Stimulated activated CD8-positive, alpha-beta memory T cell treated with anti-CD3 and anti-CD28 coated beads, Interleukin-15, amount 100 ng/mL, for 4 hours (primary cell): ENCODE measurements at regions not wholly inside any gene's neighbourhood (a gene's known extent, or its start where the extent isn't known, plus 50 kb on each side); places are given as distances from the start of the nearest gene placed in this dataset.
"Not testable (repeated sequence)": the region's sequence is repeated elsewhere in the genome, so short reads cannot be mapped to it uniquely, and the experiment has no call there.

Source experiments
- DNase-seq, 2 donors: peaks; one replicate each; pipeline ENCODE4 v3.0.0-alpha.2; 2020; ENCODE audit warnings: low read depth in 2 of 2

DNA sequence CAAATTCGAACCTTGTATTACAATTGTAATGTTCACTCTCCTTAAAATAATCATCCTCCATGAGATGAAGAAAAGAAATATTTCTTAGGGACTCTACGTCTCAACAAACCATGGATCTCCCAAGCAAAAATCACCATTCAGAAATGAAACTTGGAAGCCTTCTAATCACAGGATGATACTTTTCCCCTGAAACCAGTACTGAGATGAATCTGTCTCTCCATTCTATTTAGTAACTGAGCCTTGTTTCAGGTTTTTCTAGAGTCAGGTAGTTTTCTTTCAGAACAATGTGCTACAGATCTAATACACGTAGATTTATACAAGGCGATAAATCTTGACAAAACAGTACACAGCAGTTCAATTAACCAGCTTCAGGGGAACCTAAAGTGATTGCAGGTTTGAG lies 660.1 kb upstream of the CBLB start:
- DNase-seq, result no peak

DNA sequence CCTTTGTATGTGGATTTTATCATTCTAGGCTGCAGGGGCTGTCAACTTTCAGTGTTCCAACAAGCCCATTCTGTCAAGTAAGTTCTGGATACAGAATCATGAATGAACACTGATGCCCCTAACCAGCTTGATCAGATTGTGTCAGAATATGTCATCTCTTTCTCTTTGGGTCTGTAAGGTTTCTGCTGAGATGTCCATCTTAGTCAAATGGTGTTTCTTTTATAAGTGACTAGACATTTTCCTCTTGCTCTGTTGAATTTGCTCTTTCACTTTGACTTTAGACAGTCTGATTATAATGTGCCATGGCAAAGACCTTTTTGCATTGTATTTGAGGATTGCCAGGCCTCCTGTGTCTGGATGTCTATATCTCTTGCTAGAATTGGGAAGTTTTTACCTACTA lies 660.9 kb upstream of the CBLB start:
- DNase-seq, result no peak

DNA sequence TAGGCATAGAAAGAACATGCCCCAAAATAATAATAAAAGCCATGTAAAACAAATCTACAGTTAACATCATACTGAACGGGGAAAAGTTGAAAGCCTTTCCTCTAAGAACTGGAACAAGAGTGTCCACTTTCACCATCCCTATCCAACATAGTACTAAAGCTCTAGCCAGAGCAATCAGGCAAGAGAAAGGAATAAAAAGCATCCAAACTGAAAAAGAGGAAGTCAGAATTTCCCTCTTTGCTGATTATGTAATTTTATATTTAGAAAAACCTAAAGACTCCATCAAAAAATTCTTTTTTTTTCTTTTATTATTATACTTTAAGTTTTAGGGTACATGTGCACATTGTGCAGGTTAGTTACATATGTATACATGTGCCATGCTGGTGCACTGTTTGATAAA lies 661.6 kb upstream of the CBLB start:
- no peak for DNase-seq

DNA sequence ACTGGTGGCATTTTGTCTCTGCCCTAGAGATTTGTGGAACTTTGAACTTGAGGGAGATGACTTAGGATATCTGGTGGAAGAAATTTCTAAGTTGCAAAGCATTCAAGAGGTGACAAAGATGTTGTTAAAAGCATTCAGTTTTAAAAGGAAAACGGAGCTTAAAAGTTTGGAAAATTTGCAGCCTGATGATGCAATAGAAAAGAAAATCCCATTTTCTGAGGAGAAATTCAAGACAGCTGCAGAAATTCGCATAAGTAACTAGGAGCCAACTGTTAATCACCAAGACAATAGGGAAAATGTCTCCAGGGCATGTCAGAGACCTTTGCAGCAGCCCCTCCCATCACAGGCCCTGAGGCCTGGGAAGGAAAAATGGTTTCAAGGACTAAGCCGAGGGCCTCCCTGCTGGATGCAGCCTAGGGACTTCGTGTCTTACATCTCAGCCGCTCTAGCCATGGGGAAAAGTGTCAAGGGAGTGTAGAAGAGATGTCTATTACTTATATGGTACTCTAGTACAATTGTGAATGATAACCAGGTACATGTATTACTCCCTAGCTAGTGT lies 663.0 kb upstream of the CBLB start:
- DNase-seq, result not testable (repeated sequence)

DNA sequence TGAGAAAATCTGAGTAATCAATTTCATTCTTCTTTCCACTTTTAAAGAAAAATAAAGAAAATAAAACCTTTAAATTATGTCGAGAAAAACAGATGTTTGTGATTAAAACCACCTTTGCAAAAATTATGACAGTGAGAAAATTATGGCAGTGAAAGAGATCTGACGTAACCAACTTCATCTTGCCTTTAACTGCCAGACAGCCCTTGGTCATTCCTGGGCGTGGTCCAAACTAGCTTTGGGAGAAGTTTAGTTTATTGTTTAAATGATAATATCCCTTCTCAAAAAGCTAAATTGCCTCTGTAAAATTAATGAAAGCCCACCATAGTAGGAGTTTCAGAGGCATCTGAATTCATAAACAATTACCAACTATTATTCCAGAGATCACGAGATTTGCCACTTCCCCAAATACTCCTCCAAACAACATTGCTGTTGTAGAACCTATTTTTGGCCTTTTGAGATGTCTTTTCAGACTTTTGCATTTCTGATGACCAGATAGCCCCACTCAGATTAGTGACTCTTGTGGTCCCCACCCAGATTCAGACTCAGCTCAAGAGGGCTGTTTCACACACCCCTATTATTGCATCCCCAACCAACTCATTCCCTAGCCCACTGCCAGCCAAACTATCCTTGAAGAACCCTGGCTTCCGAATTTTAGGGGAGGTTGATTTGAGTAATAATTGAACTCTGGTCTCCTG lies 664.4 kb upstream of the CBLB start:
- no peak for DNase-seq

DNA sequence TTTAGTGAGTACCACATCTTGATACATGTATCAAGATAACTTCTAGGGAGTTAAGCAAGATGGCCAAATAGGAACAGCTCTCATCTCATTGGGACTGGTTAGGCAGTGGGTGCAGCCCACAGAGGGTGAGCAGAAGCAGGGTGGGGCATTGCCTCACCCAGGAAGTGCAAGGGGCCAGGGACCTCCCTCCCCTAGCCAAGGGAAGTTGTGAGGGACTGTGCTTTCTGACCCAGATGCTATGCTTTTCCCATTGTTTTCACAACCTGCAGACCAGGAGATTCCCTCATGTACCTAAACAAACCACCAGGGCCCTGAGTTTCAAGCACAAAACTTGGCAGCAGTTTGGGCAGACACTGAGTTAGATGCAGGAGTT lies 665.0 kb upstream of the CBLB start:
- DNase-seq, result no peak

DNA sequence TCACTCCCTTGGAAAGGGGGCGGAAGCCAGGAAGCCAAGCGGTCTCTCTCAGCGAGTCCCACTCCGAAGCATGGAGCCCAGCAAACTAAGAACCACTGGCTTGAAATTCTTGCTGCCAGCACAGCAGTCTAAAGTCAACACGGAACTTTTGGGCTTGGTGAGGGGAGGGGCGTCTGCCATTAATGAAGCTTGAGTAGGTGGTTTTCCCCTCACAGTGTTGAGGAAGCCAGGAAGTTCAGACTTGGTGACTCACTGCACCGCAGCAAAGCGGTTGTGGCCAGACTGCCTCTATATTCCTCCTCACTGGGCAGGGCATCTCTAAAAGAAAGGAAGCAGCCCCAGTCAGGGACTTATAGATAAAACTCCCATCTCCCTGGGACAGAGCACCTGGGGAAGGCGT lies 665.4 kb upstream of the CBLB start:
- DNase-seq, result peak; percentile 20 to 46

DNA sequence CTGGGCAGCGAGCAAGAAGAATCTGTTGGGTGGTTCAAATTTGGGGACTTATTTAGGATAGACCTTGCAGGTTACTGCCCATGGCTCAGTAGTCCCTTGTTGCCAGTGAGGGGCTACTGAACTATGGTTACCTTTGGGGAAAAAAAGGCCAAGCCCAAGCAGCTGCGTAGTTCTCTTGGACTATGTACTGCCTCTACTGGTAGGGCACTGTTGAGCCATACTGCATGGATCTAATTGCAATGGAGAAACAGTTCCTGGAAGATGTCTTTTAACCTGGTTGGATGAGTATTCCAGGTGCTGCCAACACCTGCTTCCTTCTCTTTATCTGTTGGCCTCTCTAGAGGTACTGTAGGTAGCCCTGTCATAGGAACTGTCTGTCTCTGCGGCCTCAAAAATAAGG lies 671.9 kb upstream of the CBLB start:
- DNase-seq, result no peak

DNA sequence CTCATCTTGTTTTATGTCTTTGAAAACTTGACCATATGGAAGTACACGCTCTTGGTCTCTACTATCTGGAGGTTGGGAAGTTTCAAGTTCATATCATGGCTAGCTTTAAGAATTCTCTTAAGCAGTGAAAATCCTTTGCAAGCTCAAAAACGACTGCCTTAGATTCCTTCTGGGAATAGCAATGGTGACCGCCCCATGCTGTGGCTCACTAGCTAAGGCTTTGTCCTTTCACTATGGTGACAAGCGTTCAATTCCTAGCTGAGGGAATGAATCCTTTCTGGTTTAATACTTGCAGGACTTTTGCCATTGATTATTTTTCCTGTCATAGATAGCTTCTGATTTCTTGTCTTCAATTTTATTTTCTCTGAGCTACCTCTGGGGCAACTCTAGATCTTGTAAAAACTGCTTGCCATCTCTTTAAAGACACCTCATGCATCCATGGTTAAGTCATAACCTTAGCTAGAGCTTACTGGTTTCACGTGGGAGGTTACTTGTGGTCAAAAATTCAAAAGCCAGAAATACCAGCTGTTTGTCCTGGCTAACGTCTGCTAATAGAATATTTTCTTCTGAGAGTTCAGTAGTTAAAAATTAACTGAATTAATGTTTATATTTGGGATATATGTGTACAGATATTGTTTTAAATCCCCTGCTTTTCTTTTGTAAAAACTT lies 673.4 kb upstream of the CBLB start:
- no peak for DNase-seq

DNA sequence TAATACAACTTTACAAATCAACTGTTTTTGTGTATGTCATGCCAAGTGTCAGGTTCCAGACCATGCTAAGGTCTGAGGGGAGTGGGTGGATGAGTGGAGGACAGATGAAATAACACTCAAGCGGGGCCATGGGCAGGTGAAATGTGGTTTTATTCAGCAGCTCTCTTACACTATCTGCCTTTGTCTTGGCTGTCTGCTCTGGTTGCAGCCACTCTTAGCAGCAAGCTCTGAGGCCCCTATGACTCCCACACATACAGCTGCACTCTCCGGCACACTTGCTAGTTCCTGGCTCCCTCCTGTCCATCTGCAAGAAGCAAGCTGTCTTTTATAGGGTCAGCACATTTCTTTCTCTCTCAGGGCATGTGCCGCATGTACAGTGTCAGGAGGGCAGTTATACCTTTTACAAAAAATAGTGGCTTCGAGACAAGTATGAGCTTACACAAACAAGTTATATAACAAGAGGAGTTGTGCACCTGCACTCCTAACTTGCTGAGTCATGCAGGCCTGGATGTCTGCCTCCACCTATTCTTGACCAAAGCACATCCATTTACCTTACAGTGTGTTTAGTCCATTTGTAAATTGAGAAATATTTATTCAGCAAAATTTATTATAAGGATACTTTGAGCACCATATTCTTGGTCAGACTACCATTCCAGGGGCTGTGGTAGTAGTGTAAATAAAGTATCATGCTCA lies 683.7 kb upstream of the CBLB start:
- DNase-seq, result no peak

DNA sequence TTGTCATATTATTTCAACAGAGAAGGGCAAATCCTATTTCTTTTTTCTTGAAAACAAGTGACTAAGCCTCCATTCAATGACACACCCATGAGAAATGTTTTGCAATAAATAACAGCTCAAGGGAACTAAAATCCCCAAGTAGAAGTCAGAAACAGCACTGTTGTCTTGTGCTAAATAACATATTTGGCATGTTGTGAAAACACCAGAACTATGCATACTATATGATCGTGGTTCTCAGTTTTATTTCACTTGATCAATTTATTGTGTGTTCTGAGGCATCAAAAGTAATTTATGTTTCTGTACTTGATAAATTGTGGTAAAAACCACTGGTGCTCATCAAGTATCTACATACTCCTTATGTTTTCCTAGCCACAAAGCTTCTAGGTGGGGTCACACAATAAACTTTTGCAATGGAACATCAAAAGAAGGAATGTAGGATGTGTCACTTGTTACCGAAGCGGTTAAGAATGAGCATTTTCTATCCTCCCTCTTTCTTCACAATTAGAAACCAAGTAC lies 691.7 kb upstream of the CBLB start:
- no peak for DNase-seq

DNA sequence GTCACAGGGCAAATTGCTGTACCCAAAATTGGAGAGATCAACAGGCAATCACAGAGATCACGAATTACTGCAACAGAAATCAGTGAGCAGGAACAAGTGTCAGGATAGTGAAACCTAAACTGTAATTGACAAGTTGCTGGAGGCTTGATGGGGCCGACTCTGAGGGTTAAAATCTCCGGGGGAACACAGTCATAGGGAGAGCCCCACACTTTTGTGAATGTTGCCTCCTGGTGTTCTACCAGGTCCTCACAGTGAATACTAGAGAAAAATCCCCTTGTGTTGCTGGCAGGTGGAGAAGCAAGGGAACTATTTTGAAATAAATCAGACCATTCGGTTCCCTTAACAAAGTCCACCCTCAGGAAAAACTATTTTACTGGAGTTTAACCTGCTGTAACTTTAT lies 697.5 kb upstream of the CBLB start:
- DNase-seq, result no peak

DNA sequence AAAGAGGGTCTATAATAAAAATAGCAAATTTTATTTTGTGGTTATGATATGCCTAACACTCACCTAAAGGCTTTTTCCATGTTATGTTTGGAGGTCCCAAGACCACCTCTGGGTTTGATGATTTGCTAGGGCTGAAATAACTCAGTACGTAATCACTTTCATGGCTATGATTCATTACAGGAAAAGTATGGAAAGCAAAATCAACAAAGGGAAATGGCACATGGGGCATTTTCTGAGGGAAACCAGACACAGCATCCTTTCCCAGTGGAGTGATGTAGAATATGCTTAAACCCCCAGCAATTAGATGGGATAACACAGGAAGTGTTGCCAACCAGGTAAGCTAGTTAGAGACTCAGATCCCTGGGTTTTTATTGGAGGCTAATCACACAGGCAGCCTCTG lies 701.6 kb upstream of the CBLB start:
- DNase-seq, result no peak

DNA sequence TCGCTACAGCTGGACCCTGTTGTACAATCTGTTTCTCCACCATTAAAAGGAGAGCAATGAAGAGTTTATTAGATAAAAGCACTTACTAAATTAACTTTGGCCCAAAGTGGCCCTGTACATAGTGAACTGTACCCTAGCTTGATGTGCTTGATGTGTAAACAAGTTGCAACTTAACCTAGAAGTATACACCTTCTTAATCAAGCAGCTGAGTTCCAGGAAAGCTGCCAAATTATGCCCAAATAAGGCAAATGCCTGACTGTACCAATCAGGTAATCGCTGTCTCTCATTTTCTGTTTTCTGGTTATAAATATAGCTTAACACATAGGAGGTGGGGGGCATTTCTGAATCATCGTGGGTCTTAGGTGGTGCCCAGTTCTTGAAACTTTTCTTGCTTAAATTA lies 704.8 kb upstream of the CBLB start:
- DNase-seq, result no peak

DNA sequence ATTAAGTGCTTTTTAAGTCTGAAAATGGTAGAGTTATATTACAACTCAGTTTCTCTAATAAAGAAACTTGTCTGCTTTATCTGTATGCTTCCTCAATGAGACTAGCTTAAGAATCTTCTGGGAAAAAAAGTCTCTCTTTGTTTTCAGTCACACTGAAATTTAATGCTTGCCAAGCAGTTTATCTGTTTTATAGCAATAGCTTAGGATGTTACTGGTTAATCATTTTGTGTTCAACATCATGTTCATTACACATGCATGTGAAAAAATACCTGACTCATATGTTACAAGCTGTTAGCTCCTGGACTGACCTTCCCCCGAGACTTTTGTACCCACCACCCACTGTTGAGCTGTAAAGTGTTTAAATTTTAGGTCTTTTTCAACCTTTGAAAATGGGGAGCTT lies 706.2 kb upstream of the CBLB start:
- DNase-seq, result no peak

DNA sequence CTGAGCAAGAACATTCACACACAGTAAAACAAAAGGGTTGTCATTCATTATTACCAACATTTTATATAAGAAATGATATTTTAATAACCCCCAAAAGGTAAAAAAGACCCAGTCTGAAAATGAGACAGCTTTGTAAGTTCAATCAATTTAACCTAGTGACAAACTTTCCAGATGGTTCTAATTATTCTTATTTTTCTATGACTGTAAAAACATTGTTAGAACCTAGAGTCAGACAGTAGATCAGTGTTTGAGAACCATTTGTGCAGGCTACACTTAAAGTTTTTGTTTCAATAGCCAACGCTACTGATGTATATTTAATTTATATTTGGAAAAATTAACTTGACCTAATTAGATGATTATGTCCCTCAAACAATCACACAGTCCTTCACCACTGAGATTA lies 708.4 kb upstream of the CBLB start:
- DNase-seq, result no peak

DNA sequence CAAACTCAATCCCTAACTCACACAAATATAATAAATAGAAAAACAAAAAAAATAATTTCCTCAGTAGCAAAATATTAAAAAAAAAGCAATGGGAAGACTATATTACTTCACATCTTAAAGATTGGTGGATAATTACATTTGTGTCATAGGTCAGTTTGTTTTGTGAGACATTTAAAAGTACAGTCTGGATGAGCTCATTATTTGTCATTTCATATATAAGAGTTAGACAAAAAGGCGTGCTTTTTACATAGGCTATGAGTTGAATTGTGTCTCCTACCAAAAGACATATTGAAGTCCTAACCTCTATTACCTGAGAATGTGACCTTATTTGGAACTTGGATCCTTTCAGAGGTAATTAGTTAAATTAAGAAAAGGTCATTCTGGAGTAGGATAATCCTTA lies 710.1 kb upstream of the CBLB start:
- DNase-seq, result no peak

DNA sequence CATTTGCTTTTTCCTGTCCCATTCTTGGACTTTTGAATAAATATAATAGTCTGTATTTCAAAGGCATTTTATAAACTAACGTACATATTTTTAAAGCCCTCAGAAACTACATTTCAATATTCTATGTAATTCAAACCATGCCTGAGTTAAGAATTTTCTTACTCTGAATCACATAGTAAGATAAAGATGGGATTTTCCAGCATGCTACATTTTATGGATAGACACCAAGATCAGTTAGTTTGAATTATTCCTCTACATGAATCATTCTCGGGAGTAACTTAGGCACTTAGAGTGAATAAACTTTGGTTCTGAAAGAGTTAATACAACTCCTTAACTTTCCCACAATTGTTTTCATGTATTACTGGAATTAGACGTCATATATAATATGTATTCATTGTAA lies 713.3 kb upstream of the CBLB start:
- DNase-seq, result no peak

DNA sequence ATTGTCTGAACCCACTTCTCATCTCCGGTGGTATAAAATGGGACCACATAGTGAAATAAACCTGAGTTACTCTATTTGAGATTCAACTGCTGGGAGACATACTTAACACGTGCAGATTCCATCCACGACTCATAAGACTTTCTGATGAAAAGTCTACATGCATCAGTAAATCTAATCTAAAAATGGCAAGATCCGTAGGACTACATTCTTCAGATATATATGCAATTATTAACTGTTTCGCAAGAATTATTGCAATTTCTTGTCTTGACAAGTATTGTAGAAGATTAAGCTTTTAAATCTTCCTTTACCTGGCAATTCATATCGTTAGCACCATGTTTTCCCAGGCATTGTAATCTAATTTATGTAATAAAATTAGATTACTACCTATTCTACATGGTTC lies 718.7 kb upstream of the CBLB start:
- DNase-seq, result no peak

DNA sequence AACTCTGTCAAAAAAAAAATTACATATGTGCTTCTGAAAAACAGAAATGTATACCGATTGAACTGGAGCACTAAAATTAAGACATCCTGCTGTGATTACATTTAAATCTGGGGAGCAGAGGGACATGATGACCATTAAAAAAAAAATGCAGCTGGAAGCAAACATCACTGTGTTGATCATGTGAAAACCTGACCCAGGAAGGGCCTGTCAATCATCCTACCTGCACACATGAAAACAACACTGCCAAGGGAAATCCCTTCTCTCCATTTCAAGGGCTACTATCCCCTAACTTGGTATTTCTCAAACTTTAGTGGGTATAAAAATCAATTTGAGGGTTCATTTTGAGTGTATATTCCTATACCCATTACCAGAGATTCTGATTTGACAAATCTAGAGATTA lies 719.9 kb upstream of the CBLB start:
- no peak for DNase-seq

DNA sequence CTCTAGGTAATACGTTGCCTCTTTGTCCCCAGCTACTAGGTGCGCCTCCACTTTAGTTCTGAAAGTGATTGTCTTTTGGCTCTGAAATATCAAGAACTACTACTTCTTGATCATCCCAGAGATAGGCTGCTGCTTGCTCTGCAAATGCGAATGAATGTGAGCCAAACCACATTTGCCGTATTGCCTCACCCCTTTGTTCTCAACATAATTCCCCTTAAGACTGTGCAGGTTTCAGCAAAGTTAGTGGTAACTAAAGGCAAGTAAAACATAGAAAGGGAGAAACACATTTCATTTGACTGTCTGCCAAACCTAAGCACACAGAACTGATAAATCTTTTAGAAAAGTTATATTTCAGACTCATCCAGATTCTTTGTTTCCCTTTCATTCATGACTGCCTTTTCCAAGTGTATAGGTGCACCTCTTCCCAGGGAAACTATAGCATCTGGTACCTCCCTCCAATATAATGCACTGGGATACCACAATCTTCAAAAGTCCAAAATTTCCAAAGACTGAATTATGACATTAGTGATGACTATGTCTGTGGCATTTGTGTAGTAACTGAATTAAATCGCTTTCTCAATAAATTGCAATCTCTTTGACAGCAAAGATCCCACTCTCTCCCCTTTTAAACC lies 720.6 kb upstream of the CBLB start:
- DNase-seq, result no peak

DNA sequence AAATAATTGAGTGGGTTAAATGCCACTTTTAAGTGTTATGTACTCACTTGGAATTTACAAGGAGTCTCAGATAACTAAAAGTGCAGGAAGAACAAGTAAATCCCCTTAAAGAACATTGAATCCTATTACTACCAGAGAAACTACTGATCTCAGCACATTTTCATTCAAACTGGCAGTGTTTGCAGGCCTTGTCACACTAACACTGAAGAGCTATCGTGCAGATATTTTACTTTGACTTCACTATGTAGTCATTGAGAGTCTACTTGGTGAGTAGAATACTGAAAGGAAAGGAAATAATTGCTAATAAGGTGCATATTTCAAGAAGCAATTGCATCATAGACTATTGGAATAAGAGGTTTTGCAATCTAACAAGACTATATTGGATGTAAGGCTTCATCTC lies 721.4 kb upstream of the CBLB start:
- no peak for DNase-seq
